ENCODE measurements at regions not wholly inside any gene's neighbourhood (a gene's known extent, or its start where the extent isn't known, plus 50 kb on each side); places are given as distances from the start of the nearest gene placed in this dataset.

DNA sequence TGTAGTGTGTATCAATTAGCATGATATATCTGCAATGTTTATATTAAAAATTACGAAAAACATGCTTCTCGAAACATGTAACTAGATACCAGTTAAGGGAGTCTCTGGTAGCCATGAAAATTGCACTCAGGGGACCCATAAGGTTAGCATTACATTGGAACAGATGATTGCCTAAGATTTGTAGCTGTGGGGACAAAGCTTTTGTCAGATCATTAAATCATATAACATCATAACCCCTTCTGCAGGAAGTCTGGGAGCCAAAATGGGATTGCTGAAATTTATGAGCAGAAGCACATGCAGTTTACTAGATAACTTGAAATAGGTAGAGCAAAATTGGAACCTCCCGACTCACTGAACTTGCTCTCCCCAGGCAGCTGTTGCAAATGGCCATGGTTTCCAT is 235.0 kb upstream of the IGFBP3 start:
- TF ChIP-seq, protein P1, sequence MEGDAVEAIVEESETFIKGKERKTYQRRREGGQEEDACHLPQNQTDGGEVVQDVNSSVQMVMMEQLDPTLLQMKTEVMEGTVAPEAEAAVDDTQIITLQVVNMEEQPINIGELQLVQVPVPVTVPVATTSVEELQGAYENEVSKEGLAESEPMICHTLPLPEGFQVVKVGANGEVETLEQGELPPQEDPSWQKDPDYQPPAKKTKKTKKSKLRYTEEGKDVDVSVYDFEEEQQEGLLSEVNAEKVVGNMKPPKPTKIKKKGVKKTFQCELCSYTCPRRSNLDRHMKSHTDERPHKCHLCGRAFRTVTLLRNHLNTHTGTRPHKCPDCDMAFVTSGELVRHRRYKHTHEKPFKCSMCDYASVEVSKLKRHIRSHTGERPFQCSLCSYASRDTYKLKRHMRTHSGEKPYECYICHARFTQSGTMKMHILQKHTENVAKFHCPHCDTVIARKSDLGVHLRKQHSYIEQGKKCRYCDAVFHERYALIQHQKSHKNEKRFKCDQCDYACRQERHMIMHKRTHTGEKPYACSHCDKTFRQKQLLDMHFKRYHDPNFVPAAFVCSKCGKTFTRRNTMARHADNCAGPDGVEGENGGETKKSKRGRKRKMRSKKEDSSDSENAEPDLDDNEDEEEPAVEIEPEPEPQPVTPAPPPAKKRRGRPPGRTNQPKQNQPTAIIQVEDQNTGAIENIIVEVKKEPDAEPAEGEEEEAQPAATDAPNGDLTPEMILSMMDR (IDR thresholded peaks at IDR 0.05): no peak
- no peak for TF ChIP-seq POLR2A (IDR thresholded peaks at IDR 0.05)
